ENCODE measurements at regions not wholly inside any gene's neighbourhood (a gene's known extent, or its start where the extent isn't known, plus 50 kb on each side); places are given as distances from the start of the nearest gene placed in this dataset.

- TF ChIP-seq POLR2A (IDR thresholded peaks at IDR 0.05; ENCODE audit: low read depth, low read length) (no peak), CTCF (conservative IDR thresholded peaks at IDR 0.05; ENCODE audit: low read depth, low read length) (no peak)
Observed at GRCh38 chr4:178174756-178175155, 732.5 kb upstream of the AGA start.

All from IMR-90 (cell line).